ENCODE measurements at regions not wholly inside any gene's neighbourhood (a gene's known extent, or its start where the extent isn't known, plus 50 kb on each side); places are given as distances from the start of the nearest gene placed in this dataset.

- no peak for DNase-seq
Observed at GRCh38 chr11:27213232-27213660, 149.8 kb downstream of the CCDC34 start.

GRCh38 chr11:27212248-27212780 lies 150.7 kb downstream of the CCDC34 start:
- DNase-seq: no peak

GRCh38 chr11:27211370-27212127 lies 151.5 kb downstream of the CCDC34 start:
- no peak for DNase-seq

- DNase-seq: no peak
Observed at GRCh38 chr11:27210531-27210930, 152.5 kb downstream of the CCDC34 start.

GRCh38 chr11:27209562-27210005 lies 153.4 kb downstream of the CCDC34 start:
- DNase-seq: no peak

- DNase-seq: no peak
Observed at GRCh38 chr11:27208846-27209245, 154.2 kb downstream of the CCDC34 start.

- no peak for DNase-seq
Observed at GRCh38 chr11:27207025-27207650, 155.9 kb downstream of the CCDC34 start.

- no peak for DNase-seq
Observed at GRCh38 chr11:27205779-27206570, 157.0 kb downstream of the CCDC34 start.

GRCh38 chr11:27205250-27205649 lies 157.8 kb downstream of the CCDC34 start:
- DNase-seq: no peak

GRCh38 chr11:27204529-27204928 lies 158.5 kb downstream of the CCDC34 start:
- DNase-seq: no peak

GRCh38 chr11:27203077-27203647 lies 159.9 kb downstream of the CCDC34 start:
- DNase-seq: no peak

GRCh38 chr11:27201454-27202302 lies 161.1 kb downstream of the BBOX1 start:
- DNase-seq: no peak

GRCh38 chr11:27200779-27201453 lies 160.3 kb downstream of the BBOX1 start:
- no peak for DNase-seq

GRCh38 chr11:27196203-27196897 lies 155.7 kb downstream of the BBOX1 start:
- DNase-seq: no peak

- DNase-seq: no peak
Observed at GRCh38 chr11:27195837-27196202, 155.2 kb downstream of the BBOX1 start.

GRCh38 chr11:27194976-27195375 lies 154.4 kb downstream of the BBOX1 start:
- no peak for DNase-seq

- no peak for DNase-seq
Observed at GRCh38 chr11:27193434-27194225, 153.0 kb downstream of the BBOX1 start.

GRCh38 chr11:27192184-27192583 lies 151.6 kb downstream of the BBOX1 start:
- DNase-seq: no peak

- DNase-seq: no peak
Observed at GRCh38 chr11:27191639-27192038, 151.0 kb downstream of the BBOX1 start.

- no peak for DNase-seq
Observed at GRCh38 chr11:27188696-27189095, 148.1 kb downstream of the BBOX1 start.

Measured in activated CD8-positive, alpha-beta memory T cell treated with anti-CD3 and anti-CD28 coated beads, Interleukin-2, amount 50 U/mL, for 4 hours (primary cell).